ENCODE measurements at regions not wholly inside any gene's neighbourhood (a gene's known extent, or its start where the extent isn't known, plus 50 kb on each side); places are given as distances from the start of the nearest gene placed in this dataset.

DNA sequence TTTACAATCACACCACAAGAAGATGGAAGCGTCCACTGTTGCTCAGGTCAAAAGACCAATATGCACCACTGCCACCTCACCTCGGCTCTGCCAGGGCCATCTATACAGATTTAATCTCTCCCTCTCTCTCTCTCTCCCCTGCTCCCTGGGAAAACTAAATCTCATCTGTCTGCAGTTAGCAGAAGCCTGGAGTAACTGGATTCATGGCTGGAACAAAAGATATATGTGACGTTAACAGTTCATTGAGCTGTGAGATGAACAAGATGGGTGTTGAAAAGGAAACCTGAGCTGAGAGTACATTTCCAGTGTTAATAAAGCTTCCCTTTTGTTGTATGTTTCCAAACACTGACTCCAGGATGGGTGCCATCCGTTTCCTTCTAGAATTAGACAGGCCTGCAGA, 369.7 kb downstream of the CDK5RAP2 start:
- no peak for DNase-seq

DNA sequence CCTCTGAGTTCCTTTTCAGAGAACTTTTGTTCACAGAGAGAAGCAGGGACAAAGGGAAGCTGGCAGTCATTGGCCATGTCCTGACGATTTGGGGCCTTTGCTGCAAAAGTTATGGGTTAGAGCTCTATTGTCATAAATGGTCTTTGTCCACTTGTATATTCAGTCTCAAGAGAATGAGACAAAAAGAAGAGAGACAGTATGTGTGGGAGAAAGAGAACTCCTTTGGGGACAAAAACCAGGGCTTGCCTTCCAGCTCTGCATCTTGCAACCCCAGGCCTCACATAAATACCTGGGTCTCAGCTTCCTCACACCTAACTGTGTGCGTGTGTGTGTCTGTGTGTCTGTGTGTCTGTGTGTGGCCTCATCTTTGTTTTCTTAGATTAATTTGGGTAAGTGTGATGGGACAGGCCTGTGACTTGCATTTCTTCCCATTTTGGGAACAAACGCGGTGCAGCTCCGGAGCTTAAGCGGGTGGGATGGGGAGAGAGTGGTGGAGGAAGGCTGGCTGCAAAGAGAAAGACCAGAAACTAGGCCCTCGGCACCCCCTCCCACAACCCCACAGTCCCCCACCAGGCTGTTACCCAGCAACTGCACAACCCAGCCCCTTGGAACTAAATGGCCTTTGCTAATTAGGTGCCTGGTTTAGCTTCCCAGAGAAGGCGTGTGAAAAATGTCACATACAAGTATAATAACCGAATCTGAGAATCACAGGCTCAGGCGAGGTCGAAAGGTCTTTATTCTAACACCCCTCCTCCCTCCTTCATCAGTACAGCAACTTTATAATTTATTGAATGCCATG, 376.9 kb downstream of the CDK5RAP2 start:
- DNase-seq, result no peak

DNA sequence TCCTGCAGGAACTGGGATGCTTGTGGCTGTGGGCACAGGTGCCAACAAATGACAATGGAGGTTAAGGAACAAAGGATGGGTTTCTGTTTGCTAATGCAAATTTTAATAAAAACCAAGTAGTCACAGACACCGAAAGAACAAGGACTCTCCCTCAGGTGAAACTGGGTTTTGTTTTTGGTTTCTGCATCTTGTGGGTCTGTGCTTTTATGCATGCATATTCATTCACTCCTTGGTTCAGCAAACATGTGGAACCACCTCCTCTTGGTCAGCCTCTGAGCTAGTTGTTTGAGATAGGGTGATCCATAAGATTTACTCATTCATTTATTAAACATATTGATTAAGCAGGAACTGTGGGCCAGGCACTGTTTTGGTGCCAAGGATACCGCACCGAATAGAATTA, 381.9 kb downstream of the CDK5RAP2 start:
- DNase-seq, result no peak

DNA sequence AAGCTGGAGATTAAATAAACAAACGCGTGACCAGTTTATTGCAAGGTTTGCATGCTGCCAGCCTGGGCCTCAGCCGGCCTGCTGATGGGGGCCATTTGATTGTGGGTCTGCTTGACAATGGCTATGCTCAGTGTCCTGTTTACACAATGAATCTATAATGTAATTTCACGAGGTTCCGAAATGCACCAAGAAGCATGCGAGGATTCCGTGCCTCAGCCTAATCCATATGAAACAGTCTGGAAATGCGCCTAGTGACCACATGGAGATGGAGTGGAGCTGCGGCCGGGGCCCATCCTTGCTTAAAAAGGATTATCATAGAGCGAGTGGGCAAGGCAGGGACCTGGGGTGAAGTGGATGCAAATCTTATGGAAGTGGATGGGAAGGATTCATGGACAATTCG, 382.4 kb downstream of the CDK5RAP2 start:
- no peak for DNase-seq

DNA sequence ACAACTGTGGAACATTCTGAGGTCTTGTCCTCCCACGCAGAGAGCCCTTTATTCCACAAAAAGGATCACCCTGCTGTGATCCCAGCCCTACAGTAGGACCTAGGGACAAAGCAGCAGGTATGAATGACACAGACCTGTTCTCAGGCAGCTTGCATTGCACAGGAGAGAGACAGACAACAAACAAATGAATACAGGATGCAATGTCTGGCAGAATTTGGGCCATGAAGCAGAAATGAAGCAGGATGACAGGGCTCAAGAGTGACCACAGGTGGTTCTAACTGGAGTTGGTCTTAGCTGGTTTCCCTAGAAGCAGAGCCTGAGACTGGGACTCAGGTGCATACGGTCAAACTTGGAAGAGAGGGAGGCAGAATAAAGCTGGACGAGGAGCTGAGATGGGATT, 388.8 kb downstream of the CDK5RAP2 start:
- no peak for DNase-seq

DNA sequence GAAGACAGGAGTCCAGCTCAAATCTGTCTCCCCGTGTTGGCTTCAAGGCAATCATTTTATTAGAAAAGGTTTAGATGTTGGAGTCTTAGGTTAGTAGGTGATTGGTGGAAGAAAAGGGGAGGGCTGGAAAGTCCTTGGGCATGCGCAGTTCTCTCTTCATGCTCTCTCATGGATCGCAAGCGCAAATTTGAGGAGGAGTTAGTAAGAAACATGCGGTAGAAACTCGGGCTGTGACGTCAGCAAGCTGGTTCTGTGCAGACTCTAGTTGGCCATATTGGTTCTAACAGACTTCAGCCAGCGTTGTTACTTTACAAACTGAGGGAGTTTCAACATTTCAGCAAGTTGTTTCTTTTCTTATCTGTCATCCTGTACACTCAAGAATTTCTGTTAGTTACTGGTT, 392.2 kb downstream of the CDK5RAP2 start:
- DNase-seq, result no peak

DNA sequence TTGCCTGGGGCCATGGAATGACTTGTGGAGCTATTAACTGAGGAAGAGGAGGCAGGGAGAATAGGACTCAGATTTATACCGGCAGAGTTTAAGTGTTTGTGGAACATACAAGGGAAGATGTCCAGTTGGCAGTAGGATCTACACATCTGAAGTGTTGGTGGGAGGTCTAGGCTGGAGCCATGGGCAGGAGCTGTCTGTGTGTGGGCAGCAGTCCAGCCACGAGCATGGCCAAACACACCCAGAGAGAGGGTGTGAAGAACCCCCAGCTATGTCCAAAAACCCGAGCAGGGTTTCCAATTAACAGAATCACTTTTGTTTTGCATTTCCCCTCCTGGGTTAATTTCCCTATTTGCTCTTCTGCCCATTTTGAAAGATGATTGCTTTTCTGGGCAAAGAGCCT, 393.7 kb downstream of the CDK5RAP2 start:
- peak; percentile 63 for DNase-seq

DNA sequence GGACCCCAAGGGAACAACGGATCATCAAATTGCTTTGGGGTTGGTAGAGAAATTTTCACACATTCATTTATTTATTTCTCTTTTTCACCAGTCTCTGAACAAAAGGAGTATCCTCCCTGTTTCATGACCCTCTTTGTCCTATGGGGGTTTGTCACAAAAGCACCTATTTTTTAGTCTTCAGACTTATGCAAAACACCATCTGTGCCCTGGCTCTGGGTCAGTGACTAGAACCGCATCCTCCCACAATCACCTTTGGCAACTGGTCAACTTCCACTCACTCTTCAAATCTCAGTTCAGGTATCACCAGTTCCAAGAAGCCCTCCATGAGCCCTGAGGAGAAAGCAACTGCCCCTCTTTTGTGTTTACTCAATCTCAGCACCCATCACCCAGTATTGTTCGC, 395.7 kb downstream of the CDK5RAP2 start:
- DNase-seq, result no peak

DNA sequence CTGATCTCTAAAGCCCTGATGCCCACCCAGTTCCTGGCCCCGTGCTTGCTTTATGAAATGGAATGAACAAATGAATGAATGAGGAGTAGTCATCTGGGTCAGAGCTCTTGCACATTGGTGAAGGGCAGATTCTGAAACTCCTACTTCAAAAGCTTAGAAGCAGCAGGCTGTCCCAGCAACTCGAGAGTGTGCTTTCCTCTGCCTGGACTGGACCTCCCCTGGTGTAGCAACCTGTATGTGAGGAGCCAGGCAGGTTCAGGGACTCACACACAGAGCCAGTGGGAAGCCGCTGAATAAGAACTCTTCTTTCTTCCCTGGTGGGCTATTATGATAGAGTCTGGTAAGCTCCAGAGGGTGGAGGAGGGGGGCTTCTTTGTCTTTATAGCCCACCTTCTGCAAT, 396.4 kb downstream of the CDK5RAP2 start:
- no peak for DNase-seq

DNA sequence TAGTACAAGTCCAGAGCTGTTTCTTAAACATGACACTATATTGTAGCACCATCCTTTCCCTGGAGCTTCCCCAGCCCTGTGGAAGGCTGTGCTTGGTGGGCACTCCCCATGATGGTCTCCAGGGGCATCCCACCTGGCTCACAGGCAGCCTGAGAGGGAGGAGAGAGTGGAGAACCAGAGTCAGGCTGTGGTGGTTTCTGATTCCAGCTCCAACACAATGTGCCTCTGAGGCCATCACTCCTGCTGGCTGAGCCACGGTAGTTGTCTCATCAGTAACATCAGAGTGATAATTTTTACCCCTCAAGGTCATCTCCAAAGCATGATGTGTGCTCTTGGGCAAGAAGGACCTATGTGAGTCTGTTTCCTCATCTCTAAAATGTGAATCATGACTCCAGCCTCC, 398.0 kb downstream of the CDK5RAP2 start:
- DNase-seq, result no peak

DNA sequence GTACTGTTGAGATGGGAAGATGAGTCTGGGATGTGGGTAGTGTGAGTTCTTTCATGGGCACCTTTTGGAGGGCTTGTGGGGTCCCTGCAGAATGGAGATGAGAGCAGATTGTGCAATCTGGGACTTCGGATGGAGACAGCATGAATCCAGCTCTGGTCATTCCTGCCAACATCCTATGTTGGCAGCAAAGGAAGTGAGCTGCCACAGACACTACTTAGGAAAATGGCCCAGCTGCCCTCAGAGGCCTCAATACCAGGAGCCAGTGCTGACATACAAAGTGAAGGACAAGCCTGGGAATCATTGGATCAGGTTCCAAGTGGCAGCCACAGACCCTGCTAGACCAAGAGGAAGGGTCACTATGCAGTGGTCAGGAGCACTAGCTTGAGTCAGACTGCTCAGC, 402.8 kb downstream of the CDK5RAP2 start:
- DNase-seq, result no peak

DNA sequence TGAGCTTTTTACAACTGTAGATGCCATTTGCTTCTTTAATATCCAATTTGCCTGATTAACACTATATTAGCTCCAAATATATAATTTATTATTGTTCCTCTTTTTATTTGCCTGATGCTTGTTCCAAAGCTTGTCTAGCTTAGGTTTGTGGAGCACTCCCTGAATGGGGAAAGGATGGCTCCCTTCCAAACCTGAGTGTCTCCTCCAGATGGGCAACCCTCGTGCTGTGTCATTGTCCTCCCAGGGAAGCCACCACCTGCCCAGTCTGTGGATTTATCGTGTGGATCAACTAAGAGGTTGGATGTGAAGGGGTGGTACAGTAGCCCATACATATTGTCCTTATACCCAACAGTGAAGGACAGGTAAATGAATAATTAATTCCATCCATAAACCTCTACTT, 404.9 kb downstream of the CDK5RAP2 start:
- peak; percentile 27 for DNase-seq

DNA sequence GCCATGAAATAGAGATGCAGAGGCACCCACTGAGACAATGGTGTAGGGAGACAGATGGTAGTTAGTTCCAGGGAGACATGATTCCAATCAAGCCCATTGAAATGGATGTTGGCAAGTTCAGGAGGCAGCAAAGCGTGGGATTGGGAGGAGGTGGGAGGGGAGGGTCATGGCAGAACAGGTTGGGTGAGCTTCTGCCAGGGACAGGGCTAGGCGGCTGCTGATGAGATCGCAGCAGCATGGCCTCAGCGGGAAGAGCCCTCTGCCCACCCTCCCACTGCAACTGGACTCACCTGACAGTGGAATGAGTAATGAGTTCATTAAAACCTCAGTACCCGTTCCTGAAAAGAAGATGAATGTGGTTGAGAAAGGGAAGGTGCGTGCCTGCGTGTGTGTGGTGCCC, 418.2 kb downstream of the CDK5RAP2 start:
- no peak for DNase-seq

DNA sequence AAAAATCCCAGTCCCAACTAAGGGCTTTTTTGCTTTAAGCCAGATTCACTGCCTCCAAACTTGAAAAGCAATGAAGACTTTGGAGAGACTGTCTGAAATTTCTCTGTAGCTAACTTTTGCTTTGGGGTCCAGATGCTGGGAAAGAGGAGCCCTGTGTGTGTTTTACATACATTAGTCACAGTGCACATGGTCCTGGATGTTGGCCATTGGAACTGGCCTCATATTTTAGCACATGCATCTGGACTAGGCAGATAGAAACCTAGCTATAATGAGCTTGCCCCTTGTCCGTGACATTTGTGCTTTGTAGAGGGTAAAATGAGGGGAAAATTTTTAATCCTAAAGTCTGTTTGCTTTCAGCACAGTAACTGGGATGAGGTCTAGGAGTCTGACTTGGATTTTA, 421.7 kb downstream of the CDK5RAP2 start:
- no peak for DNase-seq

DNA sequence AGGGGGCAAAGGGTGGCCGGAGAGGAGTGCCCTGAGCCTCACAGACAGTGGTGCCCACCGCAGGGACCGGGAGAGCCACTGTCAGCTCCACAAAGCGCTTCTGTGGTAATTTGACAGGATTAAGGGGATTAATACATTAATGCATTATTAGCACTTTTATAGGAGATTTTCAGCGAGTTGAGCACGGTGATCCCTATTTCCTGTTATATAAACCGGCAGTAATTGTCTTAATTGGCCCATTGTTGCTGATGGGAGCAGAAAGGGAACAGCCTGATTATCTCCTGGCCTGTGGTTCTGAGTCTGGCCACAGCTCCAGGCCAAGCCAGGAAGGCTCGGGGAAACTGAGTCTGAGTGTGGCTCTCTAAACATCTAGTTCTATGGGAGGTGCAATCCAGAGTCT, 423.6 kb downstream of the CDK5RAP2 start:
- DNase-seq, result no peak

DNA sequence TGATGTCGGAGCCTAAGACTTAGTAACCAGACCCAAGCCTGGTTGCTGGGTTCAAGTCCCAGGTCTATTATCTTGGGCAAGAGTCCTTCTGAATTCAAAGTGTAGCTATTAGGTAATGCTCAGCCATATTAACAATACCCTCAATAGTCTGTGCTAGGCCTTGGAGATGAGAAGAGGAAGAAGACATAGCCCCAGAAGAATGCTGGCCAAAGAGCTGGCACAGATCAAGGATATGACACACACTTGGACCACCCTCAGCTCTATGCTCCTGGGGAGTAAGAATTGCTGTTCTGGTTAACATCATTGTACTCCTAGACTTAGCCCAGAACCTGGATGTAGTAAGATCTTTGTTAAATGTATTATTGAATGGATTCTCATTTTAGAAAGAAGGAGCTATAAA, 426.7 kb downstream of the CDK5RAP2 start:
- DNase-seq, result no peak

DNA sequence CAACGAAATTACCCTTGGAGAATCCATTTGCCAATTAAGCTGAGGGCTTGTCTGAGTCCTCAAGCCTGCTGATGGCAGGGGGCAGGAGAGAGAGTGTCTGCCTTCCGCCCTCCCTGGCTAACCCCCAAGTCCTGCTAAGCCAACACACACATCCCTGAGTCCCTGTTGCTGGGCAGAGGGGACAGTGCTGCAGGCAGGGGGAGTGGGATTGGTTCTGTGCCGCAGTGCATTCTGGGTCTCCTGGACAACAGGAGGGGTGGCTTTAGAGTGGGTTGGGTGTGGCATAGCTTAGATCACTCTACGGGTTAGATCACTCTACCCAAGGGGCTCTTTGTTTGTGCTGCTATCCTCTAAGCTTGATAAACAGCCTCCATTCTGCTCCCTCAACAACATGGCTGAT, 427.7 kb downstream of the CDK5RAP2 start:
- DNase-seq, result no peak

DNA sequence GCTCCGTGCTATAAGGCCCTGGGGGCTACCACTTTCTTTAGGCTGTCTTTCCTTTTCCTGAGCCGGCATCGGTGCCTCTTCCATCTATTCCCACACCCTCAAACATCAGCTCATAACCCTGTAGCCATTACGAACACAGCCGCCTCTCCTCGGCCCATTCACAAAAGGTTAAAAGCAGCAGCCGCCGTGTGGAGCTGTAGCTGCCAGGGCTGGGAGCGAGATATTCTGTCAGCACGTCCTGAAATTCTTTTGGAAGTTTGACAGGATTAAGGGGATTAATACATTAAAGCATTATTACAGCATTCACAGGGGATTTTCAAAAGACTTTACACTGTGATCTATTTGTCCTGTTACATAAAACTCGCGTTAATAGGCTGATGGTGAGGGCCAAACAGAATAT, 428.2 kb downstream of the CDK5RAP2 start:
- DNase-seq, result no peak

DNA sequence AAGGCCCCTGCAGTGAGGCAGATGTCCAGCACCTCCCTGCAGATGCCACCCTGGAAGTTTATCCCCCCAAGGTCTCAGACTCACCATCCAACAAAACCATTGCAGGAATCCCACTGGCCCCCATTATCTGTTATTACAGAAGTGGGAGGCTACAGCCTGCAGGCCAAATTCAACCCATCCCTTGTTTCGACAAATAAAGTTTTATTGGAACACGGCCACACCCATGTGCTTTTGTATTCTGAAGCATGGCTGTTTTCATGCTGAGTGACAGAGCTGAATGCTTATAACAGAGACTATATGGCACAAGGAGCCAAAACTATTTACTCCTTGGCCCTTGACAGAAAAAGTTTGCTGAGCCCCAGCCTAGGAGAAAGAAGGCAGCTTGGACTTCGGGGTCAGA, 428.8 kb downstream of the CDK5RAP2 start:
- no peak for DNase-seq

DNA sequence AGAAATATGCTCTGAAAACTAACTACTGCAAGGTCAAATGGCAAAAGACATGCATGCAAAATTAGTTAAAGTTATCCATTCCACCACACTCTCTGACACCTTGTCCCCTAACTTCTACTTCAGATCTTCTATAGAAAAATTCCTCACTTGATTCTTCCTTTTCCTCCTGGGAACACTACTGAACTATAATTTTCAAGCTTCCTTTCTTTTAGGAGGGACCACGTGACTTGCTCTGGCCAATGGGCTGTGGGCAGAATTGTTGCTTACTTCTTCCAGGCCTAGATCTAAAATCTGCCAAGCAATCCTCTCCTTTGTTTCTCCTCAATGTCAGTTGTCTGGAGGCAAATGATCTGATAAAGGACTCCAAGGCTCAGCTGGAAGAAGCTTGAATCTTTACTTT, 441.0 kb downstream of the CDK5RAP2 start:
- no peak for DNase-seq

DNA sequence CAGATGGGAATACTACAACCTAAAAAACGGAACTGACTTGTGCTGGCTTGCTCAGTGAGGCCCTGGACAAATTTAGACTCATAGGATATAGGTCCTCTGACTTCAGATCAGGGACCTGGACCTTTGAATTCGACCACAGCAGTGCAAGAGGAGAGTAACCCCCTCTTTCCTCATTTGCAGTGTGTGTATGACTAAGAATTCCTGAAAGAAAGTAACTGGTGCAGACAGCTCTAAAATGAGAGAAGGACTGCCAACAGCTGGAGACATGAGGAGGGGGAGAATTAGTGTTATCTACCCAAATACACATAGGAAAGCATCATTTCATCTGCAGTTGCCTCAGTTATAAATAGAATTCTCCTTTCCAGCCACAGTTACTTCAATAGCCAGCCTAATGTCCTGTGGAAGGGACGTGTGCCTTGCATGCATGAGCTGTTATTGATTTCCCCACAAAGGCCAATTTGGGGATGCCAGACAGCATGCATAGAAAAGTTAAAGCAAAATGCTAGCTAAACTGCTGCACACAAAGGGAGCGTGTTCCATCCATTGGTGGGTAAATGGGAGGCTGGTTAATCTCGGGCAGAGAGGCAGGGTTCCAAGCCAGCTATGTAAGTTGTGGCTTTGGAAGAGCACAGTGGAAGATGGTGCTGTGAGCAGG, 442.7 kb downstream of the CDK5RAP2 start:
- no peak for DNase-seq

DNA sequence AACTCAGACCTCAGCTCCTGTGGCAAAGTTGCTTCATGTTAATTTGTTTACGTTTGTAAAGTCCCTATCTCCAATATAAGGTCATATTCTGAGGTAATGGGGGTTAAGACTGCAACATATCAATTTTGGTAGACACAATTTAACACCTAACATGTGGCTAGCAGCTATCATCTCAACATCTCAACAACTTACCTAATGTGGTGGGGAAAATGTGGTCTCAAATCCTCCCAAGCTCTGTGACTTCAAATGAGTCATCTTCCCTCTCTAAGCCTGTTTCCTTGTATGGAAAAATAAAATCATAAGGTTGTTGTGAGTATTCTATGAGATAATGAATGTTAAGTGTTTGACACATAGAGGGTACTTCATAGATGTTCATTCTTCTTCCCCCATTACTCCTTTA, 443.3 kb downstream of the CDK5RAP2 start:
- no peak for DNase-seq

DNA sequence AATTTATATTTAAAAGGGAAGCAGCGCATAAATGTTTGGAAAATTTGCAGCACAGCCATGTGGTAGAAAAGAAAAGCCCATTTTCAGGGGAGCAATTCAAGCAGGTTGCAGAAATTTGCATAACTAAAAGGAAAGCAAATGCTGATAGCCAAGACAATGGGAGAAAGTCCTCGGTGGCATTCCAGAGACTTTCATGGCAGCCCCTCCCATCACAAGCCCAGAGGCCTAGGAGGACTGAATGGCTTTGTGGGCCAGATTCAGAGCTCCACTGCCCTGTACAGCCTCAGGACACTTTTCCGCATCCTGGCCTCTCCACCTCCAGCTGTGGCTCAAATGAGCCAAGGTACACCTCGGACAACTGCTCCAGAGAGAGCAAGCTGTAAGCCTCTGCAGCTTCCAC, 462.9 kb downstream of the CDK5RAP2 start:
- no peak for DNase-seq

DNA sequence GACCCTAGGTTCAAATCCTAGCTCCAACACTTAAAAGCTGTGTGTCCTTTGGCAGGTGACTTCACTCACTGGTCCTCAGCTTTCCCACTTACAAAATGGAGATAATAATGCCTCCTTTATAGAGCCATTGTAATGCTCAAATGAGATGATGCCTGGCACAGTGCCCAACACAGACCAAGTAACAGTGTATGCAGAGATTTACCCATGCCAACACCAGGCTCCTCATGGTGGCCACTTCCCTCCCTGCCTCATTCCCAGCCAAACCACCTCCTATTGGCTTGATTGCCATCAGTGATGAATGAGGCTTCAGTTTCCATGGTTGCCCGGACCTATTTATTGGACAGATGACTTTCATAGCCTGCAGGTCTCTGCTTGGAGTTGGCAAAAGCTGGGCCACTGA, 469.4 kb downstream of the CDK5RAP2 start:
- DNase-seq, result peak; percentile 55

DNA sequence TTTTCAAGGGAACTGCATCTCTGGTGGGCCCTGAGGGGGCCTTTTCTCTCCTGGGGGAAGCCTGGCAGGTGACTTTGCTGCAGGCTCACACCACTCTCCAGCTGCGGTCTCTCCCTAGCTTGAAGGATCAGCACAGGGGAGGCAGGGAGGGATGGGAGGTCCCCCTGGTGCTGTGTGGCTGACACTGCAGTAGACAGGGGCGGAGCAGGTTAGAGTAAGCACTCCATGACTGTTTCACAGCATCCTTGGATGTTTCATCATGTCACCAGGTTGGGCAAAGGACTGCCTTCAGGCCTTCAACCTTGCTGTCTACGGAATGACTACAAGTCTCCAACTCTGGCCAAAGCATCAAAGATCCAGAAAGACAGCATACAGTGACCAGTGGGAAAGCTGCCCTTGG, 470.7 kb downstream of the CDK5RAP2 start:
- DNase-seq, result no peak
